Stimulated activated CD4-positive, alpha-beta T cell treated with anti-CD3 and anti-CD28 coated beads, Interleukin-4, amount 100 ng/mL, for 4 hours (primary cell): ENCODE measurements at regions not wholly inside any gene's neighbourhood (a gene's known extent, or its start where the extent isn't known, plus 50 kb on each side); places are given as distances from the start of the nearest gene placed in this dataset.

ENCODE experiments used
- DNase-seq, 2 experiments: peaks; one replicate each; pipeline ENCODE4 v3.0.0-alpha.2; 2020

DNA sequence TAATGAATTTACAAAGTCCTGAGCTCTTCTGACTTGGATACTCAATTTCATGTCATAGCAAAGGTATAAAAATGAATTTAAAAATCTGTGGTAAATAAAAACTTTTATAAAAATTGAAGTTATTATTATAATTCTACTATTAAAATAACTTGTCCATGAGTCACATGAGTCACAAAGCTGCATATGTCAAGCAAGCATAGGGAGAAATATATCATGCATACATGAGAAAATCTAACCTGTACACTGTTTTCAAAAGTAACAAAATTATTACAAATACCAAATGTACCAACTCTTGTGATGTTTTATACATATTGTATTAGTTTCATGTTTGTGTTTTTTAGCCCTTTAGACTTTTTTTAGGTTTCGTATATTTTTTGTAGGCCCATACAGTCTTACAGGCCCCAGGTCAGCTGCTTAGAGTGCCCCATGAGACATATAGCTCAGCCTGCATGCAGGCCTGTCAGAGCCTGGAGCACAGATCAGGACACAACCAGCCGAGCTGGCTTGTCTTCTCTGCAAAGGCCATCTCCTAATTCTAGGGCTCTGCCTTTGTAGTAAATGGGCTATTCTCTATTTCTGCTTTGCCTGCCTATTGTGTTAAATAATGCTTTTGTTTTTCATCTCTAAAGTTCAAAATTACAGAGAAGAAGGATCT, 818.7 kb upstream of the TENM3 start:
- no peak for DNase-seq

GRCh38 chr4:181427076-181427475, 816.1 kb upstream of the TENM3 start:
- DNase-seq, result no peak

GRCh38 chr4:181431006-181431405, 812.2 kb upstream of the TENM3 start:
- no peak for DNase-seq

- DNase-seq, result no peak
Observed at GRCh38 chr4:181431661-181432060, 811.5 kb upstream of the TENM3 start.

DNA sequence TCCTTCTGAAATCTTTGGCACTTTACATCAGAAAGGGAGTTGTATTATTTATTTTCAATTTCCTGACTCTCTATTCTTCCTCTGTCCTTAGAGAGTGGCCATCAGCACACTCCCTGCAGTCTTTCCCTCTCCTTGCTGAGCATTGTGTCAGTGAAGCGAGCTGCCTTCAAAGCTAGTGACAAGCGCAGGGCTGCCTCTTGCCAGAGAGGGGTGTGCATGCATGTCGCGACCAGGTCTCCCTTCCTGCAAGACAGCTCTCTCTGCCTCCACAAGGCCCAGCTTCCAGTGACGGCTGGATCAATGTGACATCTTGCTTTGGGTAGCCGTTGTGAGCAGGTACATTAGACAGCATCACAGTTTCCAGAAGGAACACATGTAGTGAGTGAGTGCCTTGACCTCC, 810.9 kb upstream of the TENM3 start:
- DNase-seq, result no peak

DNA sequence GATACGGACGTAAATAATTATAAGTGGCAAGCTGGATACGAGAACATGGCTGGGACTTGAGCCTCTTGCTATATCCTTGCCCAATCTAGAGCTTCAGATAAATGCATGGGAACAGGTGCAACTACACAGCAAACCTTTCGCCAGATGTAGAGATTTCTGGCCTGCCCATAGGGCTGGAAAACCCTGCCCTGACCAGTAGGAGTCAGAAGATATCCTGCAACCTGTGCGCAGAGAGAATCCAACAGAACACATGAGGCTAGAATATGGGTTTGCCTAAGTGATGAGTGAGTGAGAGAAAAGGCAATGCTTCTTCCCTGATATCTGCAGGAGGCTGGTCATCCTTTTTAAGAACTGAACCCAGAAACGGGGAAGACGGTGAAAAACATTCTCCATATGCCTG, 805.3 kb upstream of the TENM3 start:
- DNase-seq, result no peak

DNA sequence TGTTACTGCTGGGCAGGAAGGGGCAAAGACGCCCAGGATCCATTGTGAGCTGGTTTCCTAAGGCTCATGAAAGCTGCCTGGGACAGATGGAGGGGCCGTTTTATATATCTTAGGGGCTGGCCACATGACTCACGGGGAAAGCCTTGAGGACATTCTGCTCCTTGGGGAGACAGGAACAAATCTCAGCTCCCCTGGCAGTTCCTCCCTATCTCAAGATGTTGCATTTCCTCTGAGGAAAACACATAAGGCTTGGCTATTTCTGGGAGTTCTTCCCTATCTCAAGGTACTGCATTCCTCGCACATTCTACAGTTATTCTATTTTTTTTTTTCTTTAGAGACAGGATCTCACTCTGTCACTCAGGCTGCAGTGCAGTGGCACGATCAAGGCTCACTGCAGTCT, 804.6 kb upstream of the TENM3 start:
- DNase-seq, result no peak

DNA sequence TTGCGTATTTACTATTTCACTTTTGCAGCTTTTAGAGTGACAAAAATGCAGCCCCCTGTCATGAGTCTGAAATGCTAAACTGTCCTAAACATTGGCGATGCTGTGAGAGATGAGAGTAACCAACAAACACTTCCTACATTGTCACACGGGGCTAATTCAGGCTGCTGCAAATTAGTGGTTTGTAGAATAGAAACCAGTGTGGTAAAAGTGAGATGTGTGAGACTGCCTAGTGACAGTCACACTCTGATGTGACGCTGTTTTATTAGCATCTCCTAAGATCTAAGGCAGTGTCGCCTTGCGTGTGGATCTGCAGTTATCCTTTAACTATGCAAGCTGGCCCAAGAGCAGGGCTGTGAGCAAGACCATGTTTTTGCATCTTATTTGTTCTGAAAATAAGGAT, 800.2 kb upstream of the TENM3 start:
- no peak for DNase-seq

DNA sequence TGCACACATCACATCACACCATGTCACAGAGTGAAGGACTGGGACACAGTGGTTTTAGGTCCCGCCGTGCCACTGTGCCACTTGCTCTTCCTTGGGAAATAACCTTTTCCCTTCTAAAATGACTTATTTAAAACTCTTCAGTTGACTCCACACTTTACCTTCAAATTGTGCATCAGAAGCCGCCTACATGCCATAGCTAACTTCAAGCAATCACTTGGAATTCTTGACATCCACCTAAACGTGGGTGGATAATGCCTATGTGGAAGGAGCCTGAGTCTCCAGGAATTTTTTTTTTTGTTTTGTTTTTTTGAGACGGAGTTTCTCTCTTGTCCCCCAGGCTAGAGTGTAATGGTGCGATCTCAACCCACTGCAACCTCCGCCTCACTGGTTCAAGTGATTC, 777.4 kb upstream of the TENM3 start:
- no peak for DNase-seq

- no peak for DNase-seq
Observed at GRCh38 chr4:181468451-181468850, 774.8 kb upstream of the TENM3 start.

DNA sequence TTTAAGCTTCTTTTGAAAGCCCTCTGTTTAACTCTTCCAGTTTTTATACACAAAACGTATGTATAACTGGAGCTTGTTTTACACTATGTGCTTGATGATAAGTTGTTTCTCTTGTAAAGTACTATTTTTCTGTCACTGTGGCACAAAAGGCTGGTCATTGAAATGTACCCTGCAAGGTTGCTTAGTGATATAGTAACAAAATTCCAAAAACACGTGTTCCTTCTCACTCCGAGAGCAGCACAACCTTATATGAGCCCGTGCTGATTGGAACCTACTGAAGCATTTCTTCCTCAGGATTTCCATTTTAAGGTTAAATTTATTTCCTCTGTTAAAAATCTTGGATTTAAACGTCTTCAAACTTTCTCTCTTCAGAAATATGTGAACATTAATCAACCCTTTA, 772.9 kb upstream of the TENM3 start:
- no peak for DNase-seq

DNA sequence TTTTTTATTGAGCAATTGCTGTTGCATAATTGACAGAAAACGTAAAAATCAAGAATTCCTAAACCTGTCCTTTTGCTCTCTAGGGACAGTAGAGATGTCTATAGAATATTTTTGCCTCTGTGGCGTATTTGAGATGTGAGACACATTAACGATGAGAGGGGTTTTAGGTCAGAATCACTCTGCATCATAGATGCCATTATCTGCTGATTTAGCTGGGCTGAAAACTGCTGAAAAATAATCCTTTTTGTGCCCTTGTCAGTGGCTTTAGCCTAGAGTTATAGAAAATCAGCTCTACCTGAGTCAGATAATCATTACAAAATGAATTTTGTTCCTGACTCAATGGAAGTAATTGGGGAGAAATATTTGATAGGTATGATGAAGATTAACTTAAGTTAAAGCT, 767.8 kb upstream of the TENM3 start:
- no peak for DNase-seq

GRCh38 chr4:181475781-181476507, 767.3 kb upstream of the TENM3 start:
- no peak for DNase-seq

- no peak for DNase-seq
Observed at GRCh38 chr4:181476508-181476890, 766.7 kb upstream of the TENM3 start.

- DNase-seq, result no peak
Observed at GRCh38 chr4:181477591-181477990, 765.6 kb upstream of the TENM3 start.

DNA sequence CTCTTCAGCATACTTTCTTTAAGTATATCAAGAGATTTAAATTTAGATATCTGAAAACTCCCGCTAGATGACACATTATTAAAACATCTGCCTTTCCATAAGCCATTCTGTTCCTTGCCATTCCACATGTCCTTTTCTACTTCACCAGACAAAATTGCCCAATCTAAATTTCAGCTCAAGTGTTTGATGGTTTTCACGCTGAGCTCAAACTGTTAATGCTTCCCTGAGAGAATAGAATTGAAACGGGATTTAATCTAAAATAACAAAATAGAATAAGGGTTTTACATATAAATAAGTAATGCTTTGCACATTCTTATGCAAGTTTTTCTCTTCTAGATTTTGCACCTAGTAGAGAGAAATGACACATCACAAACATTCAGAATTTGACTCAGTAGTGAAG, 764.5 kb upstream of the TENM3 start:
- DNase-seq, result no peak

DNA sequence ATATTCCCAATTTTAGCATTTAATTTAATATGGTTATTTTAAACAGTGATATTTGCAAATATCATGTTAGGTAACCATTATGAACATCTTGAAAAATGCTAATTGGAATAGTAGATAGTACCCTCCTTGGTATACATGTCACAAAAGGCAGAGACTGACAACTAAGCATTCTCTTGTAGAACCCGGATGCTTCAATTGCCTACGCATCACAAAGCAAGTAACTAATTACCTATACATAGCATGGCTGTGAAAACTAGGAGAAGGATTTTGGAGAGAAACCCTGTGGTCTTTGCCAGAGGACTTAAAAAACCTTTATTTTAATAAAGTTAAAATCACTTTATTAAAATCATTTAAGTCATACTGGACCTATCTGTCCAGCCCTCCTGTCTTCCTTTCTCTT, 764.1 kb upstream of the TENM3 start:
- no peak for DNase-seq

GRCh38 chr4:181484396-181484795, 758.8 kb upstream of the TENM3 start:
- DNase-seq, result no peak

DNA sequence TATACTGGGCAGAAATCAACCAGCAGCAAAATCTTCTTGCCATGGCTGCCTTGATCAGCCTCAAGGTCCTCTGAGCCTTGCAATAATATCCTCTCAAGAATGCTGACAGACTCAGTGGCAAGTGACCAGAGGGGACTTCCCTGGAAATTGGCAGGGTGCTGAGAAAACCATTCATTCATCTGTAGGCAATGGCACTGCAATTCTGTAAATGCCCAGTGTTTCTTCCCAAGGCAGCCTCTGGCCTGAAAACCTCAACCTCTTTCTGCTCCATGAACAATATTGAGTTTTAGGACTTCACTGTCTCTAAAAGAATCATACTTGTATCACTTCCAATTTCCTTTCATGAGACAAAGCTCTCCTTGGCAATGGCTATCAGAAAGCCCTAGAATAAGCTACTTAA, 754.3 kb upstream of the TENM3 start:
- no peak for DNase-seq

- no peak for DNase-seq
Observed at GRCh38 chr4:181498148-181498547, 745.1 kb upstream of the TENM3 start.

GRCh38 chr4:181502611-181503010, 740.6 kb upstream of the TENM3 start:
- no peak for DNase-seq

DNA sequence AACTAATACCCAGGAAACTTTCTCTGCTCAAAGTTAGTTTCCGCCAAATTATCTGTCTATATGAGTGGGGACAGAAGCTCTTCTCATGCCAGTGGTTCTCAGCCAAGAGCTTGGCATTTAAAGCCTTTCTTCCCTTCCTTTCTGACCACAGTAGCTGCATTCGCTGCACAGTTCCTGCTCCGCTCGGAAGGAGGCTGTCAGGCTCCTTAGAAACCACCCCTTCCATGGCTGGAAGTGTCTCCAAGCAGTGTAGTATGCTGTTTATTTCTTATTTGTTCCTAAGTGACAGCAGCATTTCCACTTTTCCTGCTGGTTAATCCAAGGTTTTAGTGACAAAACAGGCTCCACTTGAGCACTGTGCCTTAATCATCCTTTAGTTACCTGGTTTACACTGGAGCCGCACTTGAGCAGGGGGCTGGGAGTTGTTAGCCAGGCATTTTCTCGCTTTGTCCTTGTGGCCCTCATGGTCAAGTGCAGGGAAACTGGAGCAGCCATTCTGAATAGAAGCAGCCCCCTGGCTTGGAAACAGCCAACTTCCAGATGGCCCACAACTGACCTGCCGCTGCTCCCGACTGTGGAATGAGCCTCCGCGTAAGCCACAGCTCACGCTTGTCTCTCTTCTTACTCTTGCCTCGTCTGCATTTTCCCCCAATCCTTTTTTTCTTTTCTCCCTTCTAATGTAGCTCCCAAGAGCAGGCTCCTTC, 739.4 kb upstream of the TENM3 start:
- DNase-seq, result no peak

GRCh38 chr4:181504924-181505323, 738.3 kb upstream of the TENM3 start:
- no peak for DNase-seq

- DNase-seq, result no peak
Observed at GRCh38 chr4:181507180-181507835, 735.9 kb upstream of the TENM3 start.
